HG02763 (cell line): ENCODE measurements at regions not wholly inside any gene's neighbourhood (a gene's known extent, or its start where the extent isn't known, plus 50 kb on each side); places are given as distances from the start of the nearest gene placed in this dataset.

Experiments
- ATAC-seq: cut with Tn5 transposase; IDR thresholded peaks from one replicate; pipeline ENCODE4 v1.9.1; 2021; ENCODE audit warnings: mild to moderate bottlenecking, moderate library complexity; ENCODE audit not compliant: unreplicated experiment

- ATAC-seq, result no peak
Observed at GRCh38 chr4:13840502-13841190, 213.1 kb upstream of the BOD1L1 start.

DNA sequence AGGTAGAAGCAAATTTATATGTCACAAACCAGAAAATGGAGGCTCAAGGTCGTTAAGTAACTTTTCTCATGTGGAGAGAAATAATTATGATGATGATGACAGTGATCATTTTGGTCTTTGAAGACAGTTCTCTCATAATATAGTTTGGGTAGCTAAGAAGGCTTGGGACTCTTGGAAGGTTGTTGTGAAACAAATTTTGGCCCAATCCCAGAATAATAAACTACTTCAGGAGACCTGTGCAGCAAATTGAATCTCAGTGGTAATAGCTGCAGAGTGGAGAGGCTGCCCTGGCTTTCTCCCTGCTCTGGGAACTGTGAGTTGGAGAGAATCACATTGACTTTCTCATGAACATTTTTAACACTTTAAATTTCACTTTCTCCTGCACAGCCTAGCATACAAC lies 217.2 kb upstream of the BOD1L1 start:
- no peak for ATAC-seq

GRCh38 chr4:13849778-13850177 lies 222.3 kb upstream of the BOD1L1 start:
- ATAC-seq, result no peak

DNA sequence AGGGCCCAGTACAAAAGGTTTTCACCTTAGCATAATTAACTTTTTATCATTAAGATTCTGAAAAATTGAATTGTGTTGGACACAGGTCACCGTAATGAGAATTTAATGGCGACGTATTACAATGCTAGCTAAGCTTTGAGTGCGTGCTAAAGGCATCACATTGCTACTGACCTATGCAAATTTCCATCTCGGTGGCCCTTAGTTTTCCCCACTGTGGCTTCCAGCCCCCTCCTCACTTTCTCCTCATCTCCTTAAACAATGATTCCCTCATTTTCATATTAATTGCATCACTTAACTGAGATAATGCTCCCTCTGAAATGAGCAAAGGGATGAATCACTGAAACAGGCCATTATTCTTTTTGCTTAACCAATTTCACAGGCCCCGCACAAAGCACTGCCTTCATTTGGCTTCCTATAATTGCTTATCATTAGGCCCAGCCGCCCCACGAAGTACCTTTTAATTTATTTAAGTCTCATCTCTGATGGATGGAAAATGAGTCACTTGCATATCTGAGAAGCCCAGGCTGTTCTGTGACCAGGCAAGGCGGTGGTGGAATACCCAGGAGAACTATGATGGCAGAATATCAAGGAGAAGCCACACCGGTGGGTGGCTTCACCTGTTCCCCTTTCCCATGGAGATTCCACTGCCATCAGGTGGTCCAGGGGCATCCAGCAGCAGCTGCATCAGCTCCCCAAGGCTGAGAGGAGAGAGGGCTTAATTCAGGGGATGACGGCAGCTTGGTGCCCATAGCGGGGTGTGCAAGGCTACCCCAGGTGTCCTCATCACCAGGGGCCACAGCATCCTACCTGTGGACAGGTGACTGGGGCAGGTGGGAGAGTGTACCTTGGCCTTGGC lies 223.8 kb upstream of the BOD1L1 start:
- ATAC-seq, result no peak

- ATAC-seq, result no peak
Observed at GRCh38 chr4:13852411-13852810, 224.9 kb upstream of the BOD1L1 start.

GRCh38 chr4:13856387-13856786 lies 228.9 kb upstream of the BOD1L1 start:
- no peak for ATAC-seq

- no peak for ATAC-seq
Observed at GRCh38 chr4:13857397-13857796, 229.9 kb upstream of the BOD1L1 start.

GRCh38 chr4:13857800-13858199 lies 230.3 kb upstream of the BOD1L1 start:
- ATAC-seq, result no peak

GRCh38 chr4:13859423-13859822 lies 231.9 kb upstream of the BOD1L1 start:
- no peak for ATAC-seq

GRCh38 chr4:13860126-13860525 lies 232.6 kb upstream of the BOD1L1 start:
- no peak for ATAC-seq

GRCh38 chr4:13865871-13866669 lies 238.5 kb upstream of the BOD1L1 start:
- ATAC-seq, result no peak

DNA sequence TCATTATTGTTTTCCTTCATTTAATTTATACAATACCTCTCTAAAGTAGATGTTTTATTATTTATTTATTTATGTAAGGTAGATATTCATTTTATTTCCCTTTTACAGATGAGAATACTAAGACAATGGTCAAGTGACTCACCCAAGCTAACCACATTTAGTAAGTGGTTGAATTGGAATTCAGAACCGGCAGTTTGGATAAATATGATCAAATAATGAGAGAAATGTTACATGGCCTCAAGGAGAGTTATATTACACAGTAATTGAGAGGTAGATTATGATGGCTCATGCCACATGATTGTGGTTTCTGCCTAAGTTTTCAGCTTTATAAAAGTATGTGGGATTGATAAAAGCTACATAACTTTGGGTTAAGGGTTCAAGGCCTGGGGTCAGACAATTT lies 239.4 kb upstream of the BOD1L1 start:
- no peak for ATAC-seq

GRCh38 chr4:13872155-13872554 lies 244.6 kb upstream of the BOD1L1 start:
- no peak for ATAC-seq

GRCh38 chr4:13872955-13873354 lies 245.4 kb upstream of the BOD1L1 start:
- no peak for ATAC-seq

GRCh38 chr4:13875181-13875580 lies 247.7 kb upstream of the BOD1L1 start:
- ATAC-seq, result no peak

DNA sequence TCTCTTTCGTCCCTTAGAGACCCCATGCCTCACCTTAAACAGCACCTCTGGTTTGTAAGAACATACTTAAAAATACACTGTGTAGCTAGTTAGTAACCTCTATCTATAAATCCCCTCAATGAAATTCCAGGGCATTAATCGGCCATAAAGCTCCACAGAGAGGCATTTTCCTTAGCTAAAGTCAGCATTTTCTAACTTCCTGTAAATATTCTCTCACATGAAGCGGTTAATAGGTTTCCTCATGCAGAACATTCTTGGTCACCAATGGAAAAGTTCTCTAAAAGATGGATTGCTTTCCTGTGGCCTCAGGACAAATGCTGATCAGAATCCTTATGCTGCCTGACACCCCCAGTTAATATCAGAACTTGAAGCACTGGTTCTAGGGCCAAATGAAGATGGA lies 248.6 kb upstream of the BOD1L1 start:
- no peak for ATAC-seq

- ATAC-seq, result no peak
Observed at GRCh38 chr4:13876940-13877339, 249.4 kb upstream of the BOD1L1 start.

DNA sequence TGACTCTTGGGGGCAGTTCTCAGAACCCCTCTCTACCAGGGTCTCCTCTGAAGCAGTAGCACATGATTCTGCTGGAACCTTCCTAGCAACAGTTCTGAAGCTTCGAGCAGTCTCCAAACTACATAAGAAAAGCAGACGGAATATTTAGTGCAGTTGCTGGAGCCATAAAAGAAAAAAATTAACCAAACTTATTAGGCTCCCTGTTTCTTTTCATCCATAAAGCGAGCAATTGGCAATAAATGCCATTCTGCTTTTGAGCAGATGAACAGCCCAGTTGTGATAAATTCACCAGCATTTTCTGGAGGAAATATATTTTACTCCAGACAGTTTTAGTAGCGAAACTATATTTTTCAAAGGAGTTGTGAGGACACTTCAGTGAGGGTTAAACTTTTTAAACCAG lies 250.1 kb upstream of the BOD1L1 start:
- ATAC-seq, result no peak

- ATAC-seq, result no peak
Observed at GRCh38 chr4:13881892-13882291, 254.4 kb upstream of the BOD1L1 start.

DNA sequence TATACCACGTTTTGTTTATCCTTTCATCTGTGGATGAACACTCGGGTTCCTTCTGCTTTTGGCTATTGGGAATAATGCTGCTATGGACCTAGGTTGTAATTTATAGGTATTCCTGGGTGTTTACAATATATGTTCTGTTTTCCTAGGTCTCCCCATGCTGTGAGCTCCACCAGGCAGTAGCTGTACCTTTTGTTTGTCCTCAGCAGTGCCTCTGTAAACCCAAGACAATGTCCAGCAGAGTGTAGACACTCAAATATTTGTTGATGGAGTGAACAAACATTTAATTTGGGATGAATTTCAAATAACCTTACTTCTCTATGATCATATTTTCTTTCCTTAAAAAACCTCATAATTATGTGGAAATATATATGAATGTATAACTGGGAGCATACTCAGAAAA lies 259.5 kb upstream of the BOD1L1 start:
- ATAC-seq, result no peak

DNA sequence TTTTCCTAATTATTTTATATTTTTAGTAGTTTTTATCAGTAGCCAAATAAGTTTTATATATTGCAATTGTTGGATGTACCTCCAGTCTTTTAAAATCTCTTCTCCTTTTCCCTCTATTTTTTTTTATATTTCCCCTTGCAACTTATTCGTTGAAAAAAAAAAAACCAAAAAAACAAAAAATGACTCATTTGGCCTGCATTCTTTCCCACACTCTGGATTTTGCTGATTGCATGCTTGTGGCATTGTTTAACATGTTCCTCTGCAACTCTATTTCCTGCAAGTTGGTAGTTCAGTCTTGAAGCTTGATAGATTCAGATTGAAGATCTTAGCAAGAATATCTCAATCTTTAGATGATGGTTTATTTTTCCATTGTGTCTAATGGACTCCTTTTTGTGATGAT lies 260.6 kb upstream of the BOD1L1 start:
- no peak for ATAC-seq

GRCh38 chr4:13891544-13891939 lies 264.0 kb upstream of the BOD1L1 start:
- ATAC-seq, result no peak
